ENCODE measurements at regions not wholly inside any gene's neighbourhood (a gene's known extent, or its start where the extent isn't known, plus 50 kb on each side); places are given as distances from the start of the nearest gene placed in this dataset.

DNA sequence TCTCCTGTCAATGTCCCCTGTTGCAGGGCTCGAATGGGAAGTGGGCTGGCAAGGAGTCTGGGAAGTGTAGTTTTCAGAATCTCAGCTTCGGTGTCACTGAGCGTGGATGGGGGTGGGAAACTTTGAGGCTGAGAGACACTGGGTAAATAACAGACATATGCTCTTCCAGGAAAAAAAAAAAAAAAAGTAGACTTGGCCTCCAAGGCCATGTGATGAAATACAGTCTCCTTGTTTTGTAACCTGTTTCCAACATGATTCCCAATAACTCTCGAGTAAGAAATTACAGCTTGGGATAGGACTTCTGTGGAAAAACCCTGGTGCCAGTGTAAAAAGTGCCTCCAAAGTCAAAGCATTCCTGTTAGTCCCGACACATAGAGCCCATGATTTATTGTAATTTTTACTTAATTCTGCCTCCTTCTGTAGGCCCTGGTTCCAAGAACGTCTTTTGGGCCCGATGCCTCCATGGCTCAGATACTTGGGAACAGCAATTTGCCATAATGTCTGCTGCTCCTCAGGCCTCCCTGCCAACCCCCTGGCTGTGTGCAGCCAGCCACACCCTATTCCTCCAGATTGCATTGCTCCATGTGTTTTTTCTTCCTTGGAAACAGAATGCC, 119.5 kb upstream of the TNC start:
- Mint-ChIP-seq H3K36me3 (ENCODE audit: low read depth) (no peaks in the 10 kb centered on the region), H3K27ac (no peak overlapping the region), H3K4me1 (ENCODE audit: low read depth) (no peaks in the 10 kb centered on the region), H3K9me3 (no peaks in the 10 kb centered on the region), H3K4me3 (ENCODE audit: low read depth) (no peak overlapping the region), H3K27me3 (ENCODE audit: low read depth) (peaks cover 10% of the 10 kb centered on the region)
- no peak for DNase-seq (ENCODE audit: low spot score)
- intact Hi-C loops (cut with micrococcal nuclease): no loop called here

DNA sequence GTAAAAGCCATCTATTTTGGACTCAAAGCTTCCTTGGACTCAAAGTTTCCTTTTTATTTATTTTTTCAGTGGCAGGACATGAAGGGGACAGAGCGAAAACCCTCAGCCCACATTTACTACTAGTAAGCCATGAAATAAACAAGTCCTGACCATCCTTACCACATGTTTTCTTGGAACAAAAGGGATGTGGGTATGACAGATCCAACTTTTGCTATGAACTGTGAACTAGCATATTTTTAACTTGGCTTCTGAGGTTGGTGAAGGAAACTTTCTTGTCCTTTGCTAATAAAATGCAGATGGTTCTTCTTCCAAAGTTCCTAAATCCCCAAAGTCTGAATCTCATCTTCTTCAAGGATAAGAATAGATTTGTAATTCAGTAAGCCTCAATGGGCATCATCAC, 122.7 kb upstream of the TNC start:
- Mint-ChIP-seq H3K9me3 (no peaks in the 10 kb centered on the region), H3K27me3 (ENCODE audit: low read depth) (peaks cover 10% of the 10 kb centered on the region), H3K36me3 (ENCODE audit: low read depth) (no peaks in the 10 kb centered on the region), H3K27ac (no peak overlapping the region), H3K4me3 (ENCODE audit: low read depth) (no peak overlapping the region), H3K4me1 (ENCODE audit: low read depth) (no peaks in the 10 kb centered on the region)
- intact Hi-C loops (cut with micrococcal nuclease): no loop called here
- no peak for DNase-seq (ENCODE audit: low spot score)

DNA sequence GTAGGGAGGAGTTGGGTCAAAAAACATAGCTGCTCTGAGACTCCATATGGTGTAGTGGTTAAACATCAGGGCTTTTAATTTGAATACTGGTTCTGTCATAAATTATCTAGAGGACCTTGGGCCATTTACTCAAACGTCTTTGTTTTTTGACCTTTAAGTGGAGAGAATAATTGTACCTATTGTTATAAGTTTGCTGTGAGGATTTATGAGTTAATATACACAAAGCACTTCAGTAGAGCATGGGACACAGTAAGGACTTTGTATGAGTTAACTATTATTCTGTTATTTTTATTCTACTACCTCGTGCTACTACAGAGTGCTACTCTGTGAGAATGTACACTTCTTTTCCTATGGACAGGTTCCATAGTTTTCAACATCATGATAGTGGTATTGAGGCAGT, 123.7 kb upstream of the TNC start:
- Mint-ChIP-seq H3K36me3 (ENCODE audit: low read depth) (no peaks in the 10 kb centered on the region), H3K9me3 (no peaks in the 10 kb centered on the region), H3K4me3 (ENCODE audit: low read depth) (no peak overlapping the region), H3K4me1 (ENCODE audit: low read depth) (no peaks in the 10 kb centered on the region), H3K27ac (no peak overlapping the region), H3K27me3 (ENCODE audit: low read depth) (peaks cover 10% of the 10 kb centered on the region)
- DNase-seq (ENCODE audit: low spot score): no peak
- intact Hi-C loops (cut with micrococcal nuclease): no loop called here

DNA sequence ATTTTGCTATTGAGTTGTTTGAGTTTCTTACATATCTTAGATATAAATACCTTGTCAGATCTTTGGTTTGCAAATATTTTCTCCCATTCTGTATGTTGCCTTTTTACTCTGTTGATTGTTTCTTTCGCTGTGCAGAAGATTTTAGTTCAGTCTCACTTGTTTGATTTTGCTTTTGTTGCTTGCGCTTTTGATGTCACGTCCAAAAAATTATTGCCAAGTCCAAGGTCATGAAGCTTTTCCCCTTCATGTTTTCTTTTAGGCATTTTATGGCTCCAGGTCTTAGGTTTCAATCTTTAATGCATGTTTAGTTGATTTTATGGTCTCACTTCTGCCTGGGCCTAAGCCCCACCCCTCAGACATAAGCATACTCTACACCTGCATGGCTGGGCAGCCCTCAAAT, 131.5 kb upstream of the TNC start:
- DNase-seq (ENCODE audit: low spot score): no peak
- H3K9me3 Mint-ChIP-seq: no peaks in the 10 kb centered on the region
- H3K4me1 Mint-ChIP-seq (ENCODE audit: low read depth): no peaks in the 10 kb centered on the region
- no peak overlapping the region for H3K27ac Mint-ChIP-seq
- H3K4me3 Mint-ChIP-seq (ENCODE audit: low read depth): no peak overlapping the region
- peaks cover 1% of the 10 kb centered on the region for H3K27me3 Mint-ChIP-seq (ENCODE audit: low read depth)
- intact Hi-C loops (cut with micrococcal nuclease): no loop called here
- H3K36me3 Mint-ChIP-seq (ENCODE audit: low read depth): no peaks in the 10 kb centered on the region

DNA sequence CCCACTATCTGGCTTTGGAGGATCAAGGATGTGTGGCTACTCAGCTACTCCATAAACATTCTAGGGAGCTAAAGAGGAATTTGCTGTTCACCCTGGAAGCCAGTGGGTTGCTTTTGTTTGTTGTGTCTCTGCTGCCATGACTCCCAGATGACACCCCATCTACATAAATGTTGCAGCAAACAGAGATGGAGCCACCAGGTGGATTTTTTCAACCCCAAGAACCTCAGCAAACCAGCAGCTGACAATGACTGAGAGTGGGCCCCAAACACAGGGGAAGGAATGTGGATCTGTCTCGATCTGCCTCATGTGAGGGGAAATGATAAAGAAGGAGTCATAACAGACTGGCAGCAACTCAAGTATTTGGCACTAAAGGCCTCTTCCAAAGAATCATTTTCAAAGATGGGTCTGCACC, 132.7 kb upstream of the TNC start:
- Mint-ChIP-seq H3K4me3 (ENCODE audit: low read depth) (no peak overlapping the region), H3K9me3 (no peaks in the 10 kb centered on the region)
- DNase-seq (ENCODE audit: low spot score): no peak

DNA sequence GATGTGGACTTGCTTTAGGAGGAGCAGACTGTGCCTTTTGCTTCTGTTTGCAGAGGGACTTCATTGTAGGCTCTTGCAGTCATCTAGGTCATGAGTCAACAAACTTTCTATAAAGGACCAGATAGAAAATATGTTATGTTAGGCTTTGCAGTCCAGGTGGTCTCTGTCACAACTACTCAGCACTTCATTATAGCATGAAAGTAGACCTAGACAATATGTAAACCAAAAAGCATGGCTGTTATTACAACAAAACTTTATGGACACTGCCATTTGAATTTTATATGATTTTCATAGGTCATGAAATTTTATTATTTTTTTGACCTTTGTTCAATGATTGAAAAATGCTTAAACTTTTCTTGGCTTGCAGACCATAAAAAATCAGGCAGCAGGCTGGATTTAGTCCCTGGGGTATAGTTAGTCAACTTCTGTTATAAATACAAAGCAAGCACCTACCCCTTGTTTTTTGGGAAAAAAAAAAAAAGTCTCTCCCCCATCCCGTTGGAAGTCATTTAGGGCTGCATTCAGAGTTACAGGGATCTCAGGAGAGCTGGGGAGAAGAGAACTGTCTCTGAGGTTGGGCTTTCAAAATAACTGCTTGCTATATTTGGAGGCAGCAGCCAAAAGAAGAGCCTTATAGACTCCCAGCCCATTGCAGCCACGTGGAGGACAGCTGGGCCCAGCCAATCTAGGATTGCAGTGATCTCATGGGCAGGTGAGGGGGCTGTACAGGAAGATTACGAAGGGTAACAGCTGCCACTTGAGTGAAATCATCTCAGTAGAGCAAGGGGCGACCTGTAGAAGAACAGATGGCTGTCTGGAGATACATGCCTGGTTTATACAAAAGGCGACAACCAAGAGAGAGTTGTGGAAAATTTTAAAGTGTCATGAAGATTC, 136.6 kb upstream of the TNC start:
- no peak overlapping the region for H3K27ac Mint-ChIP-seq
- no peak overlapping the region for H3K4me3 Mint-ChIP-seq (ENCODE audit: low read depth)
- intact Hi-C loops (cut with micrococcal nuclease): no loop called here
- DNase-seq (ENCODE audit: low spot score): no peak
- no peaks in the 10 kb centered on the region for H3K36me3 Mint-ChIP-seq (ENCODE audit: low read depth)
- H3K27me3 Mint-ChIP-seq (ENCODE audit: low read depth): no peaks in the 10 kb centered on the region
- no peaks in the 10 kb centered on the region for H3K4me1 Mint-ChIP-seq (ENCODE audit: low read depth)
- H3K9me3 Mint-ChIP-seq: no peaks in the 10 kb centered on the region

More for the DNA sequence above, 132.7 kb upstream of the TNC start:
- H3K4me1 Mint-ChIP-seq (ENCODE audit: low read depth): no peaks in the 10 kb centered on the region
- no peak overlapping the region for H3K27ac Mint-ChIP-seq
- intact Hi-C loops (cut with micrococcal nuclease): no loop called here
- no peaks in the 10 kb centered on the region for H3K36me3 Mint-ChIP-seq (ENCODE audit: low read depth)
- peaks cover 1% of the 10 kb centered on the region for H3K27me3 Mint-ChIP-seq (ENCODE audit: low read depth)

DNA sequence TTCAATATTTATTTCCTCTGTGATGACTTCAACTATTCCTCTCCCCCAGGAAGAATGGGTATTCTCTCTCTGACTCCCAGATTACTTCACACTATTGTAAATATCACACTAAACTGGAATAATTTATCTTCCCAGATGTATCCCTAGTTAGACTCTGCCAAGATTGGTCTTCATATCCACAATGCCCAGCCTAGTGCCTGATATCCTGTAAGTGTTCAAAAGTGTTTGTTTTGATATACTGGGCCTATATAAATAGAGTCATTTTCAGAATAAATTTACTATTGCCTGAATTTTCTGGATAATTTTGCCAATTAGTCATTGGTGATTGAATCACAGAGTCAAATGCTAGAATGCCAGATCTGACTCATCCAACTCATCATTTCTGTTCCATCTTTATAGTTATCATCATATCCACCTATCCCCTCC, 143.7 kb upstream of the TNC start:
- Mint-ChIP-seq H3K36me3 (ENCODE audit: low read depth) (no peaks in the 10 kb centered on the region), H3K27ac (no peak overlapping the region), H3K4me3 (ENCODE audit: low read depth) (no peak overlapping the region), H3K4me1 (ENCODE audit: low read depth) (no peaks in the 10 kb centered on the region), H3K9me3 (no peaks in the 10 kb centered on the region), H3K27me3 (ENCODE audit: low read depth) (no peaks in the 10 kb centered on the region)
- DNase-seq (ENCODE audit: low spot score): no peak
- intact Hi-C loops (cut with micrococcal nuclease): no loop called here

DNA sequence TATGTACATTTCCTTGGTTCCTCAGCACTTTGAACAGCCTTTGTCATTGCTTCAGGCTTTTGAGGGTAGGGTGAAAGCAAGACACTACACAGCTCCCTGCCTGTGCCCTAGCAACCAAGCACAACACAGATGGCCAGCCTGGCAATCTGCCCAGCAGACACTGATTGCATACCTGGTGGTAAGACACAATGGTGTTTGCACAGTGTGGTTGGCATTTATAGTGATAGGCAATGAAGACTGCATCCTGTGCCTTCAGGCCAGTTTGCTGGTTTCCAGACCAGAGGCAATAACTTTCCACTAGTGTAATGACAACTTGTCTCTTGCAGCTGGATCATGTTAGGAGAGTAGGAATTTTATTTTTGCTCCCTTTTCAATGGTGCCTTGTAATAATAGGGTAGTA, 144.5 kb upstream of the TNC start:
- no peaks in the 10 kb centered on the region for H3K4me1 Mint-ChIP-seq (ENCODE audit: low read depth)
- intact Hi-C loops (cut with micrococcal nuclease): no loop called here
- H3K36me3 Mint-ChIP-seq (ENCODE audit: low read depth): no peaks in the 10 kb centered on the region
- no peak overlapping the region for H3K4me3 Mint-ChIP-seq (ENCODE audit: low read depth)
- DNase-seq (ENCODE audit: low spot score): no peak
- H3K27me3 Mint-ChIP-seq (ENCODE audit: low read depth): no peaks in the 10 kb centered on the region
- no peak overlapping the region for H3K27ac Mint-ChIP-seq
- no peaks in the 10 kb centered on the region for H3K9me3 Mint-ChIP-seq

DNA sequence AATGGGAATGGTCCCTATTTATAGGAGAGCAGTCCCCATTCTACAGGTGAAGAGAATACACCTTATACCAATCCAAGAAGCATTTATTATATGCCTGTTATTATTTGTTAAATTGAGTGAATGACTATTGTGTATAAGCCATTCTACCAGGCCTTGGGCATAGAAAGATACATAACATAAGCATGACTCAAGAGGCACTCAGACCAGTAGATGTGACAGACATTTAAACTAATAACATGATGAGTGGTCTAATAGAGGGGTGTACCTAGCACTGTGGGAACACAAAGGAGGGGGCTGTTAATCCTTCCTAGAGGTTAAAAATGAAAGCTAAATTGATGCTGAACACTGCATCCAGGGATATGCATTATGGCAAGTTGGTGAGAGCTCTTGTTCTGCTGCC, 145.0 kb upstream of the TNC start:
- H3K36me3 Mint-ChIP-seq (ENCODE audit: low read depth): no peaks in the 10 kb centered on the region
- intact Hi-C loops (cut with micrococcal nuclease): no loop called here
- DNase-seq (ENCODE audit: low spot score): no peak
- no peaks in the 10 kb centered on the region for H3K4me1 Mint-ChIP-seq (ENCODE audit: low read depth)
- H3K9me3 Mint-ChIP-seq: no peaks in the 10 kb centered on the region
- no peaks in the 10 kb centered on the region for H3K27me3 Mint-ChIP-seq (ENCODE audit: low read depth)
- H3K4me3 Mint-ChIP-seq (ENCODE audit: low read depth): no peak overlapping the region
- no peak overlapping the region for H3K27ac Mint-ChIP-seq

DNA sequence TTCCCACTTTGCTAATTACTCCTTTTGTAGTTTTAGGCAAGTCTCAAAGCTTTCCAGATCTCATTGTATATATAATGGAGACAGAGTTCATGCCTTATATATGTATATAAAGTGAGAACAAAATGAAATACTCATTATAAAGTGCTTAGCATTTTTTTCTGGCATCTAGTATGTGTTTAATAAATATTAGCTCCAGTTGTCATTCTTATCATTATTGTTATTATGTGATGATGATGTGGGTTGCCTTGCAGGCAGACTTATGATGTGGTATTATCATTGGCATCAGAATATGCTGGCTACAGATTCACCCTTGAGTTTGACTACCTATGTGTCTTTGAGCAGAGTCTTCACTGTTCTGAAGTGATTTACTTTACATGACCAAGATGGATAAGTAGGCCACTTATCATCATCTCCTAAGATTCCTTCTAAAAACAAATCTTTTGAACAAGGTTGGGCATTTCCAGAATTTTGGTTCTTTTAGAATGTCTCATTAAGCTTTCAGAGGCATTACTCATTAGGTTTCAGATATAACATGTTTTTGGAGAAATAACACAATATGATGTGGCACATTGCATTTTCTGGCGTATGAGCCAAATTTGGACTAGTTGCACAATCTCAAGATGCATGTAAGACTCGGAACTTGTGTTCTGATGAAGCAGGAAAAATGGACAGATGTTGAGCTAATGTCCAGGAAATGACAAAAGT, 145.6 kb upstream of the TNC start:
- no peak overlapping the region for H3K4me3 Mint-ChIP-seq (ENCODE audit: low read depth)
- no peak for DNase-seq (ENCODE audit: low spot score)
- no peaks in the 10 kb centered on the region for H3K36me3 Mint-ChIP-seq (ENCODE audit: low read depth)
- H3K4me1 Mint-ChIP-seq (ENCODE audit: low read depth): no peaks in the 10 kb centered on the region
- H3K27me3 Mint-ChIP-seq (ENCODE audit: low read depth): no peaks in the 10 kb centered on the region
- H3K27ac Mint-ChIP-seq: no peak overlapping the region
- intact Hi-C loops (cut with micrococcal nuclease): no loop called here
- H3K9me3 Mint-ChIP-seq: no peaks in the 10 kb centered on the region

DNA sequence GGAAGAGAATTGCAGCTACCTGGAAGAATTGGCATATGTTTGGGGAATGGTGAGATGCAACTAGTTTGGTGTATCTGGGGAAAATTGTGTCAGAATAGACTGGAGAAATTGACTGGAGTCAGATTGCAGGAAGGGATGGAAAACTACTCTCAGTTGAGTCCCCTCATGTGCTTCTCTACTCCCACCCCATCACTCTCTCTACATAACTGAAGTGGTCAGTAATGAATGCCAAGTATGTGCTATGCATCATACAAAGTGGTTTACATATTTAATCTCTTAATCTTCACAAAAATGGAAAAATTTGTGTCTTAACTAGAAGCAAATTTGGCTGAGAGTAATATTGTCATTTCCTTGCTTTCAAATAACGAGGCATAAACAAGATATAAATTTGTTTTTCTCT, 146.4 kb upstream of the TNC start:
- H3K4me3 Mint-ChIP-seq (ENCODE audit: low read depth): no peak overlapping the region
- H3K9me3 Mint-ChIP-seq: no peaks in the 10 kb centered on the region
- intact Hi-C loops (cut with micrococcal nuclease): no loop called here
- DNase-seq (ENCODE audit: low spot score): no peak
- H3K4me1 Mint-ChIP-seq (ENCODE audit: low read depth): no peaks in the 10 kb centered on the region
- H3K36me3 Mint-ChIP-seq (ENCODE audit: low read depth): no peaks in the 10 kb centered on the region
- no peaks in the 10 kb centered on the region for H3K27me3 Mint-ChIP-seq (ENCODE audit: low read depth)
- H3K27ac Mint-ChIP-seq: no peak overlapping the region

DNA sequence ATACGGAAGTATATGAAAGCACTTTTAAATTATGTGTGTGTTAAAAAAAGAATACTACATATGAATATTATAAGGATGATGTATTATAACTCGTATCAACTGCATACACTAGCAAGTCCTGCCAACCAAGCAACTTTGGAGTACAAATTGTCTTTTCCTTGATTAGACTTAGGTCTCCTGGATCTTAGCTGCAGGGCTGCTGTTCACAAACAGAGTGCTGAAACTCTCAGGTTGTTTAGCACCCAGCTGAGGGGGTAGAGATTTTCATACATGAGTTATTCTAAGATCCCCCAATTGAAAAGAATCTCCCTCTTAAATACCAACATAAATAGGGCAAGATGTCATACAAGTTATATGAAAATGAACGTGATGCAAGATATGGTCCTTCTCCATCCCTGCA, 149.8 kb upstream of the TNC start:
- Mint-ChIP-seq H3K27ac (no peak overlapping the region), H3K4me3 (ENCODE audit: low read depth) (no peak overlapping the region), H3K27me3 (ENCODE audit: low read depth) (no peaks in the 10 kb centered on the region), H3K9me3 (no peaks in the 10 kb centered on the region), H3K4me1 (ENCODE audit: low read depth) (no peaks in the 10 kb centered on the region), H3K36me3 (ENCODE audit: low read depth) (no peaks in the 10 kb centered on the region)
- no peak for DNase-seq (ENCODE audit: low spot score)
- intact Hi-C loops (cut with micrococcal nuclease): no loop called here

DNA sequence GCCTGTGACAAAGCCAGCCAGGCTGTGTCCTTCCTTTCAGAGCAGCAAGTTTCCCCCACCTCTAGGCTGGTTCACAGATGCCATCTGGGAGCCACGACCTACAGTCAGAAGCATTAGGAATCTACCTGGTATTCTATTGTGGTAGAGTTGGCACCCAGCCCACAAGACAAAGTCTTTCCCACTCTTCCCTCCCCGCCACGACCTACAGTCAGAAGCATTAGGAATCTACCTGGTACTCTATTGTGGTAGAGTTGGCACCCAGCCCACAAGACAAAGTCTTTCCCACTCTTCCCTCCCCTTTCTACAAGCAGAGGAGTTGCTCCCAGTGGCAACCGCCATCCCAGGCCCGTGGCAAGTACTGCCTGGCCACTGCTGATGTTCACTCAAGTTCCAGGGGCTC, 157.8 kb upstream of the TNC start:
- Mint-ChIP-seq H3K4me1 (ENCODE audit: low read depth) (no peaks in the 10 kb centered on the region), H3K27me3 (ENCODE audit: low read depth) (no peaks in the 10 kb centered on the region), H3K27ac (no peak overlapping the region), H3K4me3 (ENCODE audit: low read depth) (no peak overlapping the region), H3K36me3 (ENCODE audit: low read depth) (no peaks in the 10 kb centered on the region), H3K9me3 (no peaks in the 10 kb centered on the region)
- intact Hi-C loops (cut with micrococcal nuclease): no loop called here
- no peak for DNase-seq (ENCODE audit: low spot score)

Measured in activated T-helper 2 cell treated with anti-CD3 and anti-CD28 coated beads, Interferon-gamma antibody, Interleukin-2, Interleukin-4, amounts not matched to agents 10 μg/mL and 5 μg/mL and 100 μg/mL, durations not matched to agents 14 hours and 24 hours and 36 hours (primary cell).